GM19452 (cell line): ENCODE measurements at regions not wholly inside any gene's neighbourhood (a gene's known extent, or its start where the extent isn't known, plus 50 kb on each side); places are given as distances from the start of the nearest gene placed in this dataset.

ENCODE experiments used
- ATAC-seq: cut with Tn5 transposase; IDR thresholded peaks from one replicate; pipeline ENCODE4 v1.9.1; 2021; ENCODE audit not compliant: unreplicated experiment

DNA sequence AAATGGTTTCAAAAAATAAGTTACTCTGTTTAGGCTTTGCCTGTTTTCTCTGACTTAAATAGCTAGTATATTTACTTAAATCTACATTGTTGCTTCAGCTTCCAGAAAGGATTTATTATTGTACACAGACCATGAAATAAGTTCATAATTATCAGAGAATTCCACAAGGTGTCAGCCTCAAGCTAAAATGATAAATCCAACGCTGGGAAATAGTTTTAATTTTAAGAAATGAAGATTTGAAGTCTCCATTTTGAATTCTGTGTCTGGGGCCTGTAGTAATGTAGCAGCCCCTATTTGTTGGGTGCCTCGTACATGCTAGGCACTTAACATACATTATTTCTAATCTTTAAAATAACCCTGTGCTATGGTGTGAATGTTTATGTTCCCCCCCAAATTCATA, 92.6 kb upstream of the KCNMB2 start:
- no peak for ATAC-seq

DNA sequence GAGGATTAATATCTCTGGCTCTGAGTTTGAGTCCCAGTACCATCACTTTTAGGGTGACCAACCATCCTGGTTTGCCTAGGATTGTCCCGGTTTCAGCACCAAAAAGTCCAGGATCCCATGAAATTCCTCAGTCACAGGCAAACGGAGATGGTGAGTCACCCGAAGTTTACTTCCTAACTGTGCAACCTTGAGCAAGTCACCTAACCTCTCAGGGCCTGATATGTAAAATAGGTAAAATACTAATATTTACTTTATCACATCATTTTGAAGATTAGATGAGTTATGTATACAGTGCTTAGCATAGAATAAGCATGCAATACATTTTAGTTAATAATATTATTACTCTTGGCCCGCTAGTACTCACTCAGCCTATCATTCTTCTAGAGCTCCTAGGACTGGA, 91.1 kb upstream of the KCNMB2 start:
- ATAC-seq: no peak

DNA sequence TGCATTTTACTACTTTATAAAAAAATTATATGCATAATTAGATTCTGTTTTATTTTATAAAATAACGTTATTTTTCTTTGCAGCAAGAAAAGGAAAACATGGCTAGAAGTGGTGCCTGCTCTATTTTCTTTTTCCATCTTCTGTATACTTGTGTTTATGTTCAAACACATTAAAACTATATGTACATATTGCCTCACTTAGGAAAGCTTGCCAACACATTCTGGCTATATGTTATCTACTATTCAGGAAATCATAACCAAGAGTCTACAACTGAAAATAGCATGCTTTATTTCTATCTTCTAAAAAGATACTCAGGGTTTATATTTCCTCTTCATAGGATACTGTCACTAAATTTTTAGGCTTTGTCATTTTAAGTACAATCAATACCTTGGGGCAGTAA, 90.2 kb upstream of the KCNMB2 start:
- no peak for ATAC-seq

DNA sequence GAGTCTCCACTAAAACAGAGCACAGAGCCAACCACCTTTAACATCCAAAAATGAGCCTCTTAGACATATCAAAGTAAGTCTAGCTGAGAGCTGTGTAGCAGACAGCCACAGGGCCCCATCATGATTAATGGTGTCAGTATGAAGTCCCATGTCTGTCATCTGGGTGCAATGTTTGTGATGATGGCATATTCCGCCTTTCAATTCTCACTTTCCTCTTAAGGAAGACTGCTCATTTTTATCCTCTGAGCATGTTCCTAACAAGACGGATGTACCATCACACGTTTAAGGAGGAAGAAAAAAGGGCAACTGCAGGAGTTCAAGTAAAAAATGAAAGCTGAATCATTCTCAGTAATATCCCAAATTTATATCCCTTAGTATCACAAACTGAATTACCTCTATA, 85.8 kb upstream of the KCNMB2 start:
- no peak for ATAC-seq

DNA sequence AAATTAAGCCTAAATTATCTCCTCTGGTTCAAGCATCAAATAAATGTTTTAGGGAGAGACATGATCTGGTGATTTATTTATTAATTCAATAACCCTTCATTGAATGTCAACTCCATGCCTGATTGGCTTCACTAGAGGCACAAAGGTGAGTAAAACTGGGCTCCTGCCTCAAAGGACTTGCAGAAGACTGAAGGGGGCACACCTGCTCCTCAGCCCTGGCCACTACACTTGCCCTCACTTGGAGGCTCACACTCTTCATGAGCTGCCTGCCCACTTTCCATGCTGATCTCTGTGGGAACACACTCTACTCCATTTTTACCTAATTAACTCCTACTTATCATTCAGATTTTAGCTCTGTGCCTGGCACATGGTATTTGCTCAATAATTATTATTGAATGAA, 84.4 kb upstream of the KCNMB2 start:
- ATAC-seq: no peak

DNA sequence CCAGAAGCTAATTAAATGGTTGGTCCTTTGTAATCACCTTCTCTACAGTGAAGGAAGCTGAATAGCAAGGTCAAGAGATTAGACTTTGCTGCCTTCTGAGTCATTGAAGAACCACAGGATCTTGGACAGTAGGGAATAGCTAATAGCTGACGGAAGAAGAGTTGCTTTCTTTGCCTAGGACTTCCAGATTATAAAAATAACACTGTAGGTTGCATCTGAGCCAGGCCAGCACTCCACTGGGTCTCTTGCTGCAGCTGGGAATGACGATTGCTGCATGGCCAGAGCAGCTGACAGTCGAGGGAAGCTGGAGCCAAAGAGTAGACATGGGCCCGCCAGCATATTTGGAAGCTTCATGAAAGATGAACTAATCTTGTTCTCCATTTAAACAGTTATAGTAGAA, 81.5 kb upstream of the KCNMB2 start:
- no peak for ATAC-seq

DNA sequence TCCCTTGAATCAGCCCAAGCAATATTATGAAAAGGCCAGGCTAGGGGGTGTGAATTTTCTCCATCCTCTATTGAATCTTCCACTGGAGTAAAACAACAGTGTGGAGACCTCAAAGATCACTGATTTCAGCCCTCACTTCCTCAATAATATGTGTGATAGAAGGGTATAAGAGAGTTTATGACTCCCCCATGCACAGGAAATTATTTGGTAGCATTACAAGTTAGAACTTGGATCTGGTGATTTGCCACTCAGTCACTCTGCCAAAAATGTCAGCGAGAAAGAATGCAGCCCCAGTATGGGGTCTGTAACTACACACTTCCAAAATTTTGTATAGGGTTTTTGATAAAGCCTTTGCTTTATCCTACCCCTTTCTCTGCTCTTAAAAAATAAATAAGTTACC, 81.0 kb upstream of the KCNMB2 start:
- no peak for ATAC-seq

DNA sequence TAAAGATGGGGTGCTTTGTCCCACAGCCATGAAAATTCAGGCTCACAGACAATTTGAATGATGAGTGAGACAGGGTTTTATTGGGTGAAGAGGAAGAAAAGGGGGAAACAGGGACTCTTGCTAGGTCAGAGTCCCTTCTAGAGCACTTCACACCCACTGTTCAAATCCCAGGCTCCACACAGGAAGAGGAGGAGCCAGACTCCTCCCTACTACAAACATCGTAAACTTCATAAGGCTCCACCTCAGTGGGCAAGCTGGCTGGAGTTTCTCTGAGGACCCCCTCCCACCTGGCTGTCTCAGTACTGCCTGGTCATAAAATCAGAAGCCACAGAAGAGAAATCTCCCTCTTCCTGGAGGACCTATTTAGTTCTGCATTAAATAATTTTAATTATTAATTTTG, 80.3 kb upstream of the KCNMB2 start:
- no peak for ATAC-seq

DNA sequence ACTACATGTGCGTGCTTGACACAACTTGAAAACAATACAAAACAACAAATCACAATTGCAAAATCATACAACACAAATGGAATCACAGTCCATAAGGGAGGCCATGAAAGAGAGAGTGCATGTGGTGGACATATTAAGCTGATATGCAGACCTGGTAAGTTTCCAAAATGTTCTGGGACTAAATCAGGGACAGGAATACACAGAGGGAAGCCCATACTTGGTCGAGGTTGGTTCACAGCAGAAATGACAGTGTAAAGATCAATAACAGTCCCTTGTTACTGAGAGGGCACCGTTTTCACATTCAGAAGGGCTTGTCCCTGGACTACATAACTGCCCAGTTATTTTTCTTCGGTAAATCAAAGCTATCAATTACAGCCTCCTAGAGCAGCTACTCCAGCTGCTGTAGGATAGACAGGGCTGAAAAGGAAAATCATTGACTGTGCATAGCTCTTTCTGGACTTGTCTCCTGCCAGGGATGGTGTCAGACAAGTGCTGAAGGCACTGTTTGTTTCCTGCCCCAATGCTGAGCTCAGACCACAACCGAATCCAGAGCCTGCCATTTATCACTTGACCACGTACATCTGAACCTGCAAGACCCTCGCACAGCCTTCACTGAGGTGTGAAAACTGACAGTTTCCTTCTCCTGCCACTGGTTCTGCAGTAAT, 79.5 kb upstream of the KCNMB2 start:
- ATAC-seq: no peak

DNA sequence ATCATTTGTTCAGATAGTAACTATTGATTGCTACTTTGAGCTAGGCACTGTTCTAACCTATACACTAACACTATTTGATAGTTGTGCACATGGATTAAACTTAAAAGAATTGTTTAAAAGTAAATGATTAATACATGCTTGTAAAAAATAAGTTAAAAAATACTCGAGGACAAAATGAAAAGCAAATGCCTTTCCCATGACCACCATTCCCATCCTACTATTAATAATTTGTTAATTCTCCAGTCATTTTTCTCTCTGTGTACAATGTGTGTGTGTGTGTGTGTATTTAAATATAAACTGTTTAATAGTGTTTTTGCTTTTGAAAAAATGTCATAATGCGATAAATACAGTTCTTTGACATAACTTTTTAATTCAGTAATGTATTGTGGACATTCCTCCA, 78.7 kb upstream of the KCNMB2 start:
- no peak for ATAC-seq

DNA sequence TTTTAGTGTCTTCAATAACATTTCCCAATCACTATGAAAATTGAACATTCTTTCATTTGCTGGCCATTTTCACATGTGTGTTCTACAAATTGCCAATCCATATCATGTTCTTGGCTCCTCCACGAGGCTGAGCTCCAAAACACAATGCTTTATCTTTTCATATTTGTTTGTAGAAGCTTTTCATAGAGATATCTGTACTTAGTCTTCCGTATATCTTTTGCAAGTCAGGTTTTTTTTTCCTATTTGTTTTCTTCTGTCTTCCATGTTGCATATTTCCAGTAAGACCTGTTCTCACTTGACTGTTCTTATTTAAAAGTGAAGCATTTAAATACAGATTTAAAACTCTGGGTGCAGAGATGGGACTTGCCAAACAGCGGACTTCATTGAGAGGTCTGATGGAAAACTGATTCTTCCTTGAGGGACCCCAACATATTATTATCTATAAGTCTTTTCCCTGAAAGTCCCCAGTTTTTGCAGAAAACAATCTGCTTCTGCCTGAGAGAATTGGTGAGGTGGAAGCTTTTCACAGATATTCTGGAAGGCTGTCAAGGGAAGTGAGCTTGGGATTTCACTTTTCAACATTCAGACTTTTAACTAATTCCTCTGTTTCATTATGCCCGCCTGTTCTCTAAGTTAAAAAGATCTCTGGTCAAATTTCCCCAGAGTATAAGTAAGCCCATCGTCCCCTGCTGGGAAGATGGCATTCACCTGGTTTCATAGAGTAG, 77.8 kb upstream of the KCNMB2 start:
- ATAC-seq: no peak

DNA sequence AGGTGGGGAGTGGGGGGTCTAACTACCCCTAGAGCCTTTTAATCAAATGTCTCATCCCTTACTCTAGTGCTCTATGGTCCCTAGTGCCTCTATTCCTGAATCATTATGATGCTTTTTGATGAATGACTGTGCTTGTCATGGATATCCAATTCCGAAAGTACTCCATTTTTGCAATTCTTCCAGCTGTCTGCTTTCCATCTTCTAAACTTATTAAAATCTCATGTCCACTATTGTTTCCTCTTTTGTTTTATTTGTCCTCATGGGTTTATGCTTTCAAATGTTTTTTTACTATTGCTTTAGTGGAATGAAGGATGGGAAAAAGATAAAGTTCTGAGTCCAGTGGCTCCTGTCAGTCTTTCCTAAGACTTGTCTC, 77.2 kb upstream of the KCNMB2 start:
- ATAC-seq: no peak

DNA sequence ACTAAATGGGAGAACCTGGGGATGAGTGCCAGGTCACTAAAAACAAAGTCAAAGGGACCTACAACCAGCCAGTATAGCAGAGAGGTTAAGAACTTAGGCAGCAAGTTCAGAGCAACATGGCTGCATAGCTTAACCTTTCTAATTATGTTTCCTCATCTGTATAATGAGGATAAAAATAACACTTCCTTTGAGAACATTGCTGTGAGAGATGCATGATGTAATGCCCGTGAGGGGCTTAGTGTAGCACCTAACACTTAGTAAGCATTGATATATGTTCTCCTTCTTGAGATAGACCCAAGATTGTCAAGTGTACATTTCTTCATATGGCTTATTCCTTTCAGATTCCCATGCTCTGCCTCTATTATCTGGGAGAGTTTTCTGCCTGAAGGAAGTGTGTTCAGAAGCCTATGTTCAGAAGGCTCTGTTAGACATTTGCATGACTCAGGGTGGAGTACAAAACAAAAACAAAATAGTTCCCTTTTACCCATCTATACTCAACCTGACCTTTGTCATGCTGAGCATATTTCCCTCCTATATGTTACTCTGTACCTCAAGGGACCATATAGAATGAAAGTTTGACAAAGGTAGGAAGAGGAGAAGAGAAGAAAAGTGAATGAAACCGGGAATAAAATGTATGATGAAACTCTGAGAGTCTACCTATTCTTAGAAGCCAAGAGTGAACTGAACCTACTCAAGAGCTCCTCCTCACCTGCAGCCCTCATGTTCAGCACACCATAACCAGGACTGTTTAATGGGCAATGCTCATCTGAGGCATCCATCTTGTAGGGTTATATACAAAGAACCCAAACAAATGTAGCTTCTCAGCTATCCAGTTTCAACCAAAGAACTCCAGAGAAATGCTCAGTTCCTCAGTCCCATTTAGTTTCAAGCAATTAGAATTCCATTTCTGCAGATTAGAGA, 70.7 kb upstream of the KCNMB2 start:
- no peak for ATAC-seq

DNA sequence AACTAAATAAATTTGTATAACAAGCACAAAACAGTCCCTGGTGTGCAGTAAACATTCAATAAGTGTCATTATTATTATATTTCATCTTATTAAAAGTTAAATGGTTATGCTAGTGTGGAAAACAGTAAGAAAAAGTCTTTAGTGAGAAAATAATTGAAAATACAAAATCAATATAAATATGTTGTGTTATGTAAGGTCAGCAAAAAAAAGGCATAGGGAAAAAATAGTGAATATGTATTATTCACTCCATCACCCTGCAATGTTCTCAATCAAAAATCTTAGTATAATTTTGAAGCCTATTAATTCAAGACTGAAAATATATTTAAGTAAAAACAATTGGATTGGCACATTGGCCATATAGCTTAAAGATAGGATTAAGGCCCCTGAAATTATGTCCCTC, 63.3 kb upstream of the KCNMB2 start:
- no peak for ATAC-seq

DNA sequence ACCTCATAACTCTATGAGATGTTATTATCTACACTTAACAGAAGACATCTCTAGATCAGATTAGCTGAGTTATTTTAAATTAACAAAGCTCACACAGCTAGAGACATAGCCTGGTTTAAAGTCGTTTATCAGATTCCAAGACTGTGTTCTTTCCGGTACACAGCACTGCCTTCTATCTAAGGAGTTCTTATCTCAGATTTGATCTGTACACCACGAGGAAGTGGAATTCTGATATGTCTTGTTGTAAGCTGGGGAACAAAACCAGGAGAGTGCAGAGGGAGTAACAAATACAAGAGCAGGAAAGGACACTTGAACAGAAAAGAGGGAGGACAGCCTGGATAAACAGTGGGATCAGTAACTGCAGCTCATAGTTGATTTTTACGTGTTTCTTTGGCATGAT, 61.7 kb upstream of the KCNMB2 start:
- ATAC-seq: no peak

DNA sequence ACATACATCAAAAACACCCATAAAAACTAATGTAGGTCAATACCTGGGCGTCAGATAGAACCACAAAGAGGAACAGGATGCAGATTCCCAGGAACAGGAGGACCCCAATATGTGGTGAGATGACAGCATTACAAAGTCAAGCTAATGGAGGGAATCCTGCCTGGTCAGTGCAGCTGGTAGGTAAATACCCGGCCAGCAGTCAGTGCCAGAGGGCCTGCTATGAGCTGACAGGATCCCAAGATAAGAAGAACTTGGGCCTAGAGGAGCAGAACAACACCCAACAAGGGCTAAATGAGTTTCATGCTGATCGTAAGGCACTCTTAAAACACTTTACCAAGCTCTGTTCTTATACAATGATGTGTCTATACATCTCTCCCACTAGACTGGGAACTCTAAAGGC, 61.2 kb upstream of the KCNMB2 start:
- ATAC-seq: no peak

DNA sequence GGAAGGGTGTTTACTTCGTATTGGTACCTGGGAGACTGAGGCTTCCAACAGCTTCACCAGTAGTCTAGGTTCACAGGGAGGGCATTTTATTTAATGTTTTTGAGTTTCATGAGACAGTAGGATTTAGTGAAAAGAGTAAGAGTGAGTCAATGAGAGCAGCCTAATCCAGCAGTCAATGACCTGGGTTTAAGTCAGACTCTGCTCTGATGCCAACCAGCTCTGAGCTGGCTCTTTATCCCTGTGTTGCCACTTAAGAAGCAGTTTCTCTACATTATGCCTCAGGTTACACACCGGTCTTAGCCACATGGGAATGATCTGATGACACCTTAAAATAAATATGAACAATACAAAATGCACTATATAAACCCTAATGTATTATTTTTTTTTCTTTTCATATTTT, 59.4 kb upstream of the KCNMB2 start:
- no peak for ATAC-seq

DNA sequence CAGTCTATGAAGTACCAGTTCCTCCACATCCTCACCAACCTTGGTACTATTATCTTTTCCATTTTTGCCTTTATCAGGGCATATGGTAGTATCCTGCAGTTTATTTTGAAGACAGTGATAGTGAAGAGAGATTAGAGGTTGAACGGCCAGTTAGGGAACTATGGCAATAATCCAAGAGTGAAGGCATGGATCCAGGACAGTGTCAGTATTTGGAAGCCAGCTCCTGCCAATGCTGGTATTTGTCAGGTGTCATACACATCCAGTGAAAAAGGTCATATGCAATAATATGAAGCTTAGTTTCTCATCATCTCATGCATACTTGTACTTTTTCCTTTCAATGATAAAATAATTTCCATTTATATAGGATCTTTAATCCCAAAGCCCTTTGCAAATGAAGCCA, 56.8 kb upstream of the KCNMB2 start:
- ATAC-seq: no peak

DNA sequence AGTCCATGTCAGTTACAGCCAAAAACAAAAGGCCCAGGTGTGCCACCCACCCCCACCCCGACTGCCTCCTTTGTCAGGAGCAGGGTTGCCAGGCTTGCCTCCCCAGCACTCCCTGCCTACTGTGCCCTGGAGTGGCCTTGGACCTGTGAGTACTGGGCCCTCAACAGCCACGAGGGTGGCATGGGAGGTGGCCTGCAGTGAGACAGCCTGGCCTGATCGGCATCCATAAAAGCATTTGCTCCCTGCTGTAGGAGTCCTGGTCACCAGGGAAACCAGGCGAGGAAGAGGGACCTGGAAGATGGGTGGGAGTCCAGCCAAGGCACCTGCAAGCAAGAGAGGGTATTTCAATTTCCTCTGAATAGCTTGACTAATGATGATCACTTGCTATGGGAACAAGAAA, 56.4 kb upstream of the KCNMB2 start:
- ATAC-seq: no peak

DNA sequence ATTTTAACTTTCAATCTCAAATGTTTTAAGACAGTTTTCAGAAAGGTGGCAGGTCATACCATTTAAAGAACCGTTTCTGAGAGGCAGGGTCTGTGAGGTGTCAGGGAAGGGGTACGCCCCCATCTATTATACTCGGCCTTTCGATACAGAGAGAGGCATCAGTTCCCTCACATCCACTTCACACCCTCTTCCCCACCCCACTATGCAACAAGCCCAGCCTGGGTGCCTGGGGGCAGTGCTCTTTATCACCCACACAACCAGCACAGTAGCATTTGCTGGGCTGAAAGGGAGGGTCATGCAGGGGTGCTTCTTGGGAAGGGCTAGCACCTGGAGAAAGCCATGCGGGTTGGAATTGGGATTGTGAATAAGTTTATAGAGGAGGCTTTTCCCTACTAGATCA, 56.0 kb upstream of the KCNMB2 start:
- ATAC-seq: peak; percentile 10

DNA sequence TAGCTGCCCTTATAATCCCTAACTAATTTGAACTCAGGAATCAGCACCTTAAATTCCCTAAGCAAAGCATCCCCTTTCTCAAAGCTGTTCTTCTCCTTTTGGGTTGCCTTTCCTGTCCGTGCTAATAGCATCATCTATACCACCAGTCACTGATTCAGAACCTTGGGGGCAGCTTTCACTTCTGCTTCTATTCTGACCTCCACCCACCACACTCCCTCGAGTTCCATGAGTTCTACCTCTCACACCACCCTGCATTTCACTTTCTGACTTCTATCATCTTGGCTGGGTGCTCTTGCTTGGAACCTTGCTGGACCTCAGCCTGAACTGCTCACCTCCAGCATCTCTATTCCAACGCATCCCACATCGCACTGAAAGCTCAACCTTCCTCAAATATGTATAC, 55.4 kb upstream of the KCNMB2 start:
- peak; percentile 99 for ATAC-seq

DNA sequence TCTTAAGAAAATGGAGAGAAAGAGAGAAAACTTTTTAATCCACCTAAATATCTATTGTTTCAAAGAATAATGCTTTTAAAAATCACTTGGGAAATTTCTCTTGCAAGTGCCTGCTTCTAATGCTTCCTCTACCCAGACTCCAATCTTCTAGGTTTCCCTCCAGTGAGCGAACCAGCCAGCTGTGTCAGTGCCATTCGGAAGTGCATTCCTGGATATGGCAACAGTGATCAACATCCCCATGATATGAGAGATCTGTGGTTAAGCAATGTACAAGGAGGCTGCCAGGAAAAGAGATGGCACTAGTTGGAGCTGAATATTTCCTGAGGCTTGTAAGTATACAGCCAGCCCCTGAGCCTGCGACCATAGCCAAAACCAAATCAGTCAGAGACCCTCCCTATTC, 53.3 kb upstream of the KCNMB2 start:
- ATAC-seq: no peak
